Activated T-helper 17 cell treated with anti-CD3 and anti-CD28 coated beads, Interleukin-2, amount 50 U/mL, for 72 hours (primary cell): ENCODE measurements at regions not wholly inside any gene's neighbourhood (a gene's known extent, or its start where the extent isn't known, plus 50 kb on each side); places are given as distances from the start of the nearest gene placed in this dataset.
"Not testable (repeated sequence)": the region's sequence is repeated elsewhere in the genome, so short reads cannot be mapped to it uniquely, and the experiment has no call there.

Experiments used
- ATAC-seq: fragments of 150-1000 bp; cut with Tn5 transposase; replicated peaks from 2 replicates; pipeline ENCODE4 v1.10.0; 2021; ENCODE audit warnings: mild to moderate bottlenecking, moderate library complexity
- H3K27ac Mint-ChIP-seq: one replicate; pipeline ENCODE4 v1.8.0; 2022; ENCODE audit warnings: mixed read lengths
- H3K27me3 Mint-ChIP-seq: one replicate; pipeline ENCODE4 v1.8.0; 2022; ENCODE audit warnings: mixed read lengths
- H3K36me3 Mint-ChIP-seq: one replicate; pipeline ENCODE4 v1.8.0; 2022; ENCODE audit warnings: low read depth, mild to moderate bottlenecking, mixed read lengths
- H3K4me1 Mint-ChIP-seq: one replicate; pipeline ENCODE4 v1.8.0; 2022; ENCODE audit warnings: mixed read lengths
- H3K4me3 Mint-ChIP-seq: one replicate; pipeline ENCODE4 v1.8.0; 2022; ENCODE audit warnings: mild to moderate bottlenecking, mixed read lengths
- H3K9me3 Mint-ChIP-seq: one replicate; pipeline ENCODE4 v1.8.0; 2022; ENCODE audit warnings: mixed read lengths

- H3K4me1 Mint-ChIP-seq, H3K27me3 Mint-ChIP-seq, H3K36me3 Mint-ChIP-seq, ATAC-seq, H3K4me3 Mint-ChIP-seq, H3K27ac Mint-ChIP-seq, H3K9me3 Mint-ChIP-seq: not testable (repeated sequence)
Measured at GRCh38 chr17:70389232-70389757, 220.0 kb downstream of the KCNJ2 start.

- H3K36me3 Mint-ChIP-seq = no peaks in the 10 kb centered on the region
- H3K27me3 Mint-ChIP-seq = no peaks in the 10 kb centered on the region
- no peak overlapping the region for H3K4me3 Mint-ChIP-seq
- no peaks in the 10 kb centered on the region for H3K9me3 Mint-ChIP-seq
- no peak for ATAC-seq
- H3K4me1 Mint-ChIP-seq = no peaks in the 10 kb centered on the region
- H3K27ac Mint-ChIP-seq = no peak overlapping the region
Measured at GRCh38 chr17:70390049-70390448, 220.7 kb downstream of the KCNJ2 start.

GRCh38 chr17:70394473-70395232, 225.3 kb downstream of the KCNJ2 start:
- ATAC-seq = no peak
- Mint-ChIP-seq H3K4me1 (no peaks in the 10 kb centered on the region), H3K36me3 (no peaks in the 10 kb centered on the region), H3K27me3 (peaks cover 9% of the 10 kb centered on the region), H3K9me3 (peaks cover 6% of the 10 kb centered on the region), H3K4me3 (no peak overlapping the region), H3K27ac (no peak overlapping the region)

- peaks cover 2% of the 10 kb centered on the region for H3K27me3 Mint-ChIP-seq
- ATAC-seq = peak; percentile 26
- H3K27ac Mint-ChIP-seq = no peak overlapping the region
- H3K4me1 Mint-ChIP-seq = no peaks in the 10 kb centered on the region
- no peaks in the 10 kb centered on the region for H3K36me3 Mint-ChIP-seq
- H3K9me3 Mint-ChIP-seq = no peaks in the 10 kb centered on the region
- H3K4me3 Mint-ChIP-seq = no peak overlapping the region
Measured at GRCh38 chr17:70405492-70406220, 236.3 kb downstream of the KCNJ2 start.

- H3K27me3 Mint-ChIP-seq = no peaks in the 10 kb centered on the region
- H3K9me3 Mint-ChIP-seq = no peaks in the 10 kb centered on the region
- H3K27ac Mint-ChIP-seq = no peak overlapping the region
- H3K4me1 Mint-ChIP-seq = no peaks in the 10 kb centered on the region
- ATAC-seq = no peak
- no peaks in the 10 kb centered on the region for H3K36me3 Mint-ChIP-seq
- no peak overlapping the region for H3K4me3 Mint-ChIP-seq
Measured at GRCh38 chr17:70407506-70407905, 238.2 kb downstream of the KCNJ2 start.

- H3K36me3 Mint-ChIP-seq = no peaks in the 10 kb centered on the region
- H3K4me3 Mint-ChIP-seq = no peak overlapping the region
- H3K9me3 Mint-ChIP-seq = no peaks in the 10 kb centered on the region
- H3K27me3 Mint-ChIP-seq = no peaks in the 10 kb centered on the region
- H3K4me1 Mint-ChIP-seq = no peaks in the 10 kb centered on the region
- no peak for ATAC-seq
- no peak overlapping the region for H3K27ac Mint-ChIP-seq
Measured at GRCh38 chr17:70408768-70409167, 239.4 kb downstream of the KCNJ2 start.

DNA sequence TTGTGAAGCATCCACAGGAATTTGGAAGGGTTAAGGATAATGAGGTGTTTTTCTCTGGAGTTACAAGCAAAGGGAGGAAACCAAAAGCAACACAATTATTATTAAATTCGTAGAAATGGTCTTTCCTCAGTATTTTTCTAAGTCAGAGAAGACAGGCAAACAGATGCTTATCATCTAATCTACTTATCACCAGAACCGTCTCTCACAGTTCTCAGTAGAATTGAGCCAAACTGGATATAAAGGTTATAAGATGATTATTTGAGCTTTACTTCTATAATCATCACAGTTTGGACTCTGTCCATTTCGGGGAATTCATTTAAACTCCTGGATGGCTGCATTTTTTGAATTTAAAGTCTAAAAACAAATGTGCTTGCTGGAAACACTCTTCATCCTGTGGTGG, 245.0 kb downstream of the KCNJ2 start:
- no peaks in the 10 kb centered on the region for H3K9me3 Mint-ChIP-seq
- no peak overlapping the region for H3K27ac Mint-ChIP-seq
- ATAC-seq = no peak
- no peaks in the 10 kb centered on the region for H3K27me3 Mint-ChIP-seq
- no peak overlapping the region for H3K4me3 Mint-ChIP-seq
- no peaks in the 10 kb centered on the region for H3K4me1 Mint-ChIP-seq
- no peaks in the 10 kb centered on the region for H3K36me3 Mint-ChIP-seq

GRCh38 chr17:70420861-70421445, 251.6 kb downstream of the KCNJ2 start:
- Mint-ChIP-seq H3K9me3 (no peaks in the 10 kb centered on the region), H3K36me3 (no peaks in the 10 kb centered on the region), H3K27me3 (peaks cover under 1% of the 10 kb centered on the region), H3K27ac (no peak overlapping the region), H3K4me3 (no peak overlapping the region), H3K4me1 (no peaks in the 10 kb centered on the region)
- no peak for ATAC-seq

DNA sequence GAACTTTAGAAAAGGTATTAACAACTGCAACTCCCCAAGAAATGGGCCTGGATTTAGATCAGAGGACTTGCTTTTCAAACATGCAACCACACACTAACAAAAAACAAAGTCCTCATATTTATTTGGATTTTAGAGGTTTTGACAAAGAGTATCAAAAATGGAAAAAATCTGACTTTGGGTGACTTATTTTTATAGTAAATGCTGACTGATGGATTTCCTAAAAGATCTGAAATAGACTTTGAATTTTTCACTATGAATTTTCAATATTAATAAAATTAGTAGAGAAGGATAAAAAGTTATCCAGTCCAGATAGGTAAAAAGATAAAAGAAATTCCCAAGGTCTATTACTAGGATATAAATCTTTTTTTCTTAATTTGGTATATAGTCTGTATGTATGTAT, 253.5 kb downstream of the KCNJ2 start:
- no peaks in the 10 kb centered on the region for H3K36me3 Mint-ChIP-seq
- ATAC-seq = no peak
- H3K27me3 Mint-ChIP-seq = peaks cover 11% of the 10 kb centered on the region
- no peaks in the 10 kb centered on the region for H3K4me1 Mint-ChIP-seq
- H3K4me3 Mint-ChIP-seq = no peak overlapping the region
- no peak overlapping the region for H3K27ac Mint-ChIP-seq
- H3K9me3 Mint-ChIP-seq = no peaks in the 10 kb centered on the region

GRCh38 chr17:70423562-70423961, 254.2 kb downstream of the KCNJ2 start:
- H3K9me3 Mint-ChIP-seq = no peaks in the 10 kb centered on the region
- ATAC-seq = no peak
- H3K4me3 Mint-ChIP-seq = no peak overlapping the region
- H3K27ac Mint-ChIP-seq = no peak overlapping the region
- H3K27me3 Mint-ChIP-seq = peaks cover 11% of the 10 kb centered on the region
- no peaks in the 10 kb centered on the region for H3K36me3 Mint-ChIP-seq
- no peaks in the 10 kb centered on the region for H3K4me1 Mint-ChIP-seq

- no peaks in the 10 kb centered on the region for H3K4me1 Mint-ChIP-seq
- H3K4me3 Mint-ChIP-seq = no peak overlapping the region
- H3K27me3 Mint-ChIP-seq = peaks cover 11% of the 10 kb centered on the region
- no peak overlapping the region for H3K27ac Mint-ChIP-seq
- no peak for ATAC-seq
- H3K9me3 Mint-ChIP-seq = no peaks in the 10 kb centered on the region
- no peaks in the 10 kb centered on the region for H3K36me3 Mint-ChIP-seq
Measured at GRCh38 chr17:70426752-70427151, 257.4 kb downstream of the KCNJ2 start.

GRCh38 chr17:70434536-70435490, 265.5 kb downstream of the KCNJ2 start:
- no peaks in the 10 kb centered on the region for H3K36me3 Mint-ChIP-seq
- peaks cover 8% of the 10 kb centered on the region for H3K27me3 Mint-ChIP-seq
- H3K4me3 Mint-ChIP-seq = no peak overlapping the region
- no peak for ATAC-seq
- no peaks in the 10 kb centered on the region for H3K4me1 Mint-ChIP-seq
- H3K27ac Mint-ChIP-seq = no peak overlapping the region
- no peaks in the 10 kb centered on the region for H3K9me3 Mint-ChIP-seq

DNA sequence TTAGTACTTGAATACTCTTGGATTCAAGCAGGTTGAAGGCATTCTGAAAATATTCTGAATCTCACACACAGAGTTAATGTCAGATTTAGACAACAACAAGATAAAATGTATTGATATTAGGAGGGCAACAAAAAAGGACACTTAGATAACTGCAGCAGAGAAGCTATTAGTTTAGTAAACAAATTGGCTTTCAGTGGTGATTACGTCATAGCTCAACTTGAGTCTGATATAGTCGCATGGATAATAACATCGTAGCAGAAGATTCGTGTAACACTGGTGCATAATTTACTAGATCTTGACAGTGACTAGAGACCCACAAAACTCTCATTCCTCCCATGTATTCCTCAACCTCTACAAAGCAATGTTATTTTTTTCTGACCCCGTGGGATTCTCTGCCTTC, 268.3 kb downstream of the KCNJ2 start:
- Mint-ChIP-seq H3K36me3 (no peaks in the 10 kb centered on the region), H3K27me3 (peaks cover 11% of the 10 kb centered on the region), H3K27ac (no peak overlapping the region), H3K4me1 (no peaks in the 10 kb centered on the region), H3K4me3 (no peak overlapping the region), H3K9me3 (no peaks in the 10 kb centered on the region)
- ATAC-seq = no peak

DNA sequence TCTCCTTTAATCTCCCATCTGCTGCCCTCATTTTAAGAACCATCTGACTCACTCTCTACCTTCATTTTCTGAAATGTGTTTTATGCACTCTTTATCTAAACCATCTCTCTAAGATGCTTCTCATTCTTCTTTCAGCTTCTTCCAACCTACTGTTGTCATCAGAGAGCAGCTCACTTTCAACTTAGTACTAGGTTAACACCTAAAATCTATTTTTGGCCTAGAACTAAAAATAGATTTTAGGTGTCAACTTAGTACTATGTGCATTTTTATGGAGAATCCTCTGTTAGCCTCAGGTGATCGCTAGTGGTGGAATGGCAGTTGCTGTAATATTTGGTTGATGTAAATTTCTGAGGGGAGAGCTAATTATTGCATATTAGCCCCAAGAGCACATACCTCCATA, 277.1 kb downstream of the KCNJ2 start:
- Mint-ChIP-seq H3K4me3 (no peak overlapping the region), H3K27ac (no peak overlapping the region), H3K9me3 (no peaks in the 10 kb centered on the region), H3K27me3 (no peaks in the 10 kb centered on the region), H3K36me3 (no peaks in the 10 kb centered on the region), H3K4me1 (no peaks in the 10 kb centered on the region)
- no peak for ATAC-seq
